ENCODE measurements at regions not wholly inside any gene's neighbourhood (a gene's known extent, or its start where the extent isn't known, plus 50 kb on each side); places are given as distances from the start of the nearest gene placed in this dataset.
"Not testable (repeated sequence)": the region's sequence is repeated elsewhere in the genome, so short reads cannot be mapped to it uniquely, and the experiment has no call there.

DNA sequence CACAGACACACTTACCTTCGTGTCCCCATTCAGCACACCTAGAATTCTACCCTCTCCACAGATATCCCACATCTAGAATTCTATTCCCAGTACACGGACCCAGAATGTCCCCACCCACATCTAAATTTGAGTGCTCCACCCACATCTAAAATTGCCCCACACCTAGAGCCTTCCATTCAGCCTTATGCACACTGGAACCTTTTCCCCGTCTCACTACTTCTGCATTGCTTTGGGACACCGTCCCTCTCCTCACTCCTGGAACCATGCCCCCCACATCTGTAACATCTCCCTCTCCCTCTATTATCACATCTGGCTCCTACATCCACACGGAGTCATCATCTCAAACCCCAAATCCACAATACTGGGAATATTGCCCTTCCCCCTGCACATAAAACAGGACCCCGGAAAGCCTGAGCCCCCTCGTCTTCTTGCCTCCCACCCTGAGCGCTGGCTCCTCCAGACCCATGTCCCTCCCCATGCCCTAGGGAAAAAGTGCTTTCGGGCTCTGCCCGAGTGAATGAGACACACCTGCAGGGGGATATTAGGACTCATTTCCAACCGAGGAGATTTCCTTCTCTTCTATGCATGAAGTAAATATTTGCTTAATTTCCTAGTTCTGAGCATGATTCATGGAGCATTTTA, 125.8 kb upstream of the UNC5B start:
- DNase-seq = peak; percentile 3

DNA sequence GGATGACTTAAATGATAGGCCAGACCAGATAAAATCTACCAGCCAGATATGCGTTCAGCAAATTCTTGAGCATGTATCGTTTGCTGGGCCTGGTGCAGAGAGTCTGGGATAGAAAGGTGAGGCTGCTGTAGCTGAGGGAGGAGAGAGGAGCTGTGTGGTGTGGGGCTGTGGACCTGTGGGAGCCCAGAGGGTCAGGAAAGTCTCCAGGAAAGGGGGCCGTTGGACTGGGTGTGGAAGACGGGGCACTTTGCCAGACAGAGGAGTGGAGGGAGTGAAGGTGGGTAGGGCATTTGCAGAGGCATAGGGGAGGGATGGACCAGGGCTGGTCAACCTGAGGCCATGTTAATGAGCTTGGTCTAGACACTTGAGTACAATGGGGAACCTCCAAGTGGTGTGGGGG, 124.7 kb upstream of the UNC5B start:
- DNase-seq = peak; percentile 13

DNA sequence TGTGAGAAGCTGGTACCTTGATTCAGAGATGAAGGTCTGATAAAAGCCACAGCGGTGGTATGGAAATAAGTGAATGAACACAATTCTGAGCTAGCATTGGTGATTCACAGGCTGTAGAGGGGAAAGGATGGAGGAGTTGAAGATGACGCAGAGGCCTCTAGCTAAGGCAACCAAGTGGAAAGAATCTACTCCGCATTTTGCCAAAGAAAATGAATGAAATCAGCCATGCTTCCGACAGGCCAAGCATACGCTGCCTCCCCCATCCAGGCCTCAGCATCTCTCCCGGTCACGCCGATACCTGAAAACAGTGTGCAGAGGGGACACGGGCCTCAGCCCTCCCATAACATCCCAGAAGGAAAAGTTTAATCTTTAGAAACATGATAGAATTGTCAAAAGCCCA, 124.3 kb upstream of the UNC5B start:
- peak; percentile 23 for DNase-seq

GRCh38 chr10:71088578-71088977, 123.8 kb upstream of the UNC5B start:
- not testable (repeated sequence) for DNase-seq

GRCh38 chr10:71089162-71089561, 123.2 kb upstream of the UNC5B start:
- peak; percentile 5 for DNase-seq

DNA sequence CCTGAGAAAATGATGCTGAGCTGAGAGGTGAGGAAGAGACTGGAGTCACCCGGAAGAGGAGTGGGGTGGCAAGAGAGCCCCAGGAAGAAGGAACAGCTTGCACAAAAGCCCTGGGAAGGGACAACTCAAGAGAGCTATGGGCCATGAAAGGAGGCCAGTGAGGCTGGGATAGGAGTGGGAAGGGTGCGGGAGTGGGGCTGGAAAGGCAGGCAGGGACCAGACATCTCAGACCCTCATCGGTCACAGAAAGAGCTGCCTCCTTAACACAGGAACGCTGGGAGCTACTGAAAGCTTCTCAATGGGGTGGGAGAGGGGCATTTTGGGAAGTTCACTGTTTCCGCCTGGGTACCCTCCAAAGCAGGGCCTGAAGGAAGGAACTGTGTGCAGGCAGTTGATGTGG, 122.0 kb upstream of the UNC5B start:
- DNase-seq = no peak

DNA sequence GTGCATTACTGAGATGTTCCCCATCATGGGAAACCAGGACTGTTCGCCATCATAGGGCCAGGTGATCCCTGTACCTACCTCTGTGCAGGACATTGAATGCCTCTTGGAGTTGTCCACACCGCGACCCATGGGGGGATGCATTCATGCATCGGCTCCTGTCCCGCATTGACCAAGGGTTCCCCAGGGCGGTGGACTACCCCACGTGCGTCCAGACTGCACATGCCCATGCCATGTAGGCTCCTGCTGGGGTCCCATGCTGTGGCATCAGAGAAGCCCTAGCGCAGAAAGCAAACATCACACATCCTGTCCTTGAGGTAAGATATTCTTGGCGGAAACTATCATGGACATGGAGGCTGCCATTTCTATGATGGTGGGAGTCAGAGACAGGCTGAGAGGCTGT, 121.6 kb upstream of the UNC5B start:
- peak; percentile 3 for DNase-seq

- DNase-seq = peak; percentile 4
Measured at GRCh38 chr10:71092812-71093401, 119.5 kb upstream of the UNC5B start.

GRCh38 chr10:71093531-71093930, 118.8 kb upstream of the UNC5B start:
- DNase-seq = no peak

DNA sequence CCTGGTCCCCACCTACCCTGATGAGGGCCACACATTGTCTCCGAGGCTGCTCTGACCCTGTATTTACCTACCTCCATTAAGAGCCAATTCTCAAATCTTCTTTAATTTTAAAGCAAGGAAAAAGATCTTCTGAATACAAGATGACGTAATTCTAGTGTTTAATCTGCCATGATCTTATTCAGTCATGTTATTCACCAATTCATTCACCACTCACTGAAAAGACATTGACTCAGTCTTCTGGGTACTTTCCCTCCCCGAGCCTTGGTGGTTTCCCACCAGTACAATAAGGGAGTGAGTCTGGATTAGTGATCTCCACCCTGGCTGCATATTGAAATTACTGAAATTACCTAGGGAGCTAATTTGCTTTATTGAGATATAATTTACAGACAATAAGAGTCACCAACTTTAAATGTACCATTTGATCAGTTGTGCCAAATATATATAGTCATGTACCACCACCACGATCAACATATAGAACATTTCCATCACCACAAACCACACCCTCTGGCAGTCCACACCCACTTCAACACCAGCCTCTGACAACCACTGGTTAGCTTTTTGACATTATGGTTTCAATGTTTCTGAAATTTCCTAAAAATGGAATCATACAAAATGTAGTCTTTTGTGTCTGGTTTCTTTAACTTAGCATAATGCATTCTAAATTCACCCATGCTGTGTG, 117.5 kb upstream of the UNC5B start:
- no peak for DNase-seq

DNA sequence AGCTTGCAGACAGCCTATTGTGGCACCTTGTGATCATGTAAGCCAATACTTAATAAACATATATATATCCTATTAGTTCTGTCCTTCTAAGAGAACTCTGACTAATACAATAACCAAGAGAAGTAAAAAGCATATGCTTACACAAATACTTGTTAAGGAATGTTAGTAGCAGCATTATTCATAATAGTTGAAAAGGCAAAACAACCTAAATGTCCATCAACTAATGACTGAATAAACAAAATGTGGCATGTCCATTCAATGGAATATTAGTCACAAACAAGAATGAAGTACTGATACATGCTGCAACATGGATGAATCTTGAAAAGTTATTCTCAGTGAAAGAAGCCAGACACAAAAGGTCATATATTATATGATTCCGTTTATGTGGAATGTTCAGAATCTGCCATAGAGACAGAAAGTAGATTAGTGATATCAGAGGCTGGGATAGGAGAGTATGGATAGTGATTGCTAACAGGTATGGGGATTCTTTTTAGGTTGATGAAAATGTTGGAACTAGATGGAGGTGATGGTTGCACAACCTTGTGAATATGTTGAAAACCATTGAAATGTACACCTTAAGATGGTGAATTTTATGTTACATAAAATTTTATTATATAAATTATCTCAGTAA, 112.5 kb upstream of the UNC5B start:
- DNase-seq = no peak

- no peak for DNase-seq
Measured at GRCh38 chr10:71103961-71104360, 108.4 kb upstream of the UNC5B start.

- DNase-seq = not testable (repeated sequence)
Measured at GRCh38 chr10:71106151-71106550, 106.2 kb upstream of the UNC5B start.

DNA sequence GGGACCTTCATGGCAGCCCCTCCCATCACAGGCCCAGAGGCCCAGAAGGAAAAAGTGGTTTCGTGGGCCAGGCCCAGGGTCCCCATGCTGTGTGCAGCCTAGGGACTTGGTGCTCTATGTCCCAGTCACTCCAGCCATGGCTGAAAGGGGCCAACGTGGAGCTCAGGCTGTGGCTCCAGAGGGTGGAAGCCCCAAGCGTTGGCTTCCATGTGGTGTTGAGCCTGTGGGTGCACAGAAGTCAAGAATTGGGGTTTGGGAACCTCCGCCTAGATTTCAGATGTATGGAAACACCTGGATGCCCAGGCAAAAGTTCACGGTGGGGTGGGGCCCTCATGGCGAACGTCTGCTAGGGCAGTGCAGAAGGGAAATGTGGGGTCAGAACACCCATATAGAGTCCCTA, 105.3 kb upstream of the UNC5B start:
- not testable (repeated sequence) for DNase-seq

DNA sequence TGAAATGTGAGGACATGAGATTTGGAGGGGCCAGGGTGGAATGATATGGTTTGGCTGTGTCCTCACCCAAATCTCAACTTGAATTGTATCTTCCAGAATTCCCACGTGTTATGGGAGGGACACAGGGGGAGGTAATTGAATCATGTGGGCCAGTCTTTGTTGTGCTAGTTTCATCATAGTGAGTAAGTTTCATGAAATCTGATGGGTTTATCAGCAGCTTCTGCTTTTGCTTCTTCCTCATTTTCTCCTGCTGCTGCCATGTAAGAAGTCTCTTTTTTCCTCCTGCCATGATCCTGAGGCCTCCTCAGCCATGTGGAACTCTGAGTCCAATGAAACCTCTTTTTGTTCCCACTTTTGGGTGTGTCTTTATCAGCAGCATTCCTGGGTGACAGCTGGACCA, 104.3 kb upstream of the UNC5B start:
- DNase-seq = not testable (repeated sequence)

DNA sequence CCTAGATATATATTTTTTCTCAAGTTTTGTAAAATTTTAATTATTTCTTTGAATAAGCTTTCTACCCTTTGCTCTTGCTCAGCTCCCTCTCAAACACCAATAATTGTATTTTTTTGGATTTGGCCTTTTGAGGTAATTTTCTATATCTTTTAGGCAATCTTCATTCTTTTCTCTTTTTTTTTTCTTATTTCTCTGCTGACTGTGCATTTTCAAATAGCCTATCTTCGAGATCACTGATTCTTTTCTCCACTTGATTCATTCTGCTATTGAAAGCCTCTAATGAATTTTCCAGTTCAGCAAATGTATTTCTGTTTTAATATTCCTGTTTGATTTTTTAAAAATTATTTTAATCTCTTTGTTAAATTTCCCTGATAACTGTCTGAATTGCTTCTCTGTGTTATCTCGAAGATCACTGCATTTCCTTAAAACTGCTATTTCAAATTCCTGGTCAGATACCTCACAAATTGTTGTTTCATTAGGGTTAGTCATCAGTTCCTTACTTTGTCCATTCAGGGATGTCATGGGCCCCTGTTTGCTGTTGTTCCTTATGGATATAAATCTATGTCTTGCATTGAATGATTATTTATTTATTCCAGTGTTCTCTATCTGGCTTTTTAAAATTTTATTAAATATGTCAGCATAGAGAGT, 100.1 kb upstream of the UNC5B start:
- DNase-seq = no peak

DNA sequence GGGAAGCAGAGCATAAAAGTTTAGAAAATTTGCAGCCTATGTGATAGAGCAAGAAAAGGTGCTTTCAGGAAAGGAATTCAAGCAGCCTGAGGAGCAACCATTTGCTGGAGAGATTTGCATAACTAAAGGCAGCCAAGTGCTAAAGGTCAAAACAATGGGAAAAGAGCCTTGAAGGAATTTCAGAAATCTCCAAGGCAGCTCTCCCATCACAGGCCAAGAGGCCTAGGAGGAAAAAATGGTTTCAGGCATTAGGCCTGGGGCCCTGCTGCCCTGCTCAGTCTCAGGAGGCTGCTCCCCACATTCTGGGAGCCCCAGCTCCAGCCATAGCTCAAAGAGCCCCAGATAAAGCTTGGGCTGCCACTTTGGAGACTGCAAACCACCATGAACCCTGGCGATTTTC, 95.9 kb upstream of the UNC5B start:
- DNase-seq = no peak

- not testable (repeated sequence) for DNase-seq
Measured at GRCh38 chr10:71117589-71117988, 94.8 kb upstream of the UNC5B start.

DNA sequence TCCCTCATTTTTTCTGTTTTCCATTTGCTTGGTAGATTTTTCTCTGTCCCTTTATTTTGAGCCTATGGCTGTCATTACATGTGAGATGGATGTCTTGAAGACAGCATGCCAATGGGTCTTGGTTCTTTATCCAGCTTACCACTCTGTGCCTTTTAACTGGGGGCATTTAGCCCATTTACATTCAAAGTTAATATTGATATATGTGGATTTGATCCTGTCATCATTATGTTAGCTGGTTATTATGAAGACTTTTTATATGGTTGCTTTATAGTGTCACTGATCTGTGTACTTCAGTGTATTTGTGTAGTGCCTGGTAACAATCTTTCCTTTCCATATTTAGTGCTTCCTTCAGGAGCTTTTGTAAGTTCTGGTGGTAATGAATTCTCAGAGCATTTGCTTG, 89.3 kb upstream of the UNC5B start:
- DNase-seq = no peak

DNA sequence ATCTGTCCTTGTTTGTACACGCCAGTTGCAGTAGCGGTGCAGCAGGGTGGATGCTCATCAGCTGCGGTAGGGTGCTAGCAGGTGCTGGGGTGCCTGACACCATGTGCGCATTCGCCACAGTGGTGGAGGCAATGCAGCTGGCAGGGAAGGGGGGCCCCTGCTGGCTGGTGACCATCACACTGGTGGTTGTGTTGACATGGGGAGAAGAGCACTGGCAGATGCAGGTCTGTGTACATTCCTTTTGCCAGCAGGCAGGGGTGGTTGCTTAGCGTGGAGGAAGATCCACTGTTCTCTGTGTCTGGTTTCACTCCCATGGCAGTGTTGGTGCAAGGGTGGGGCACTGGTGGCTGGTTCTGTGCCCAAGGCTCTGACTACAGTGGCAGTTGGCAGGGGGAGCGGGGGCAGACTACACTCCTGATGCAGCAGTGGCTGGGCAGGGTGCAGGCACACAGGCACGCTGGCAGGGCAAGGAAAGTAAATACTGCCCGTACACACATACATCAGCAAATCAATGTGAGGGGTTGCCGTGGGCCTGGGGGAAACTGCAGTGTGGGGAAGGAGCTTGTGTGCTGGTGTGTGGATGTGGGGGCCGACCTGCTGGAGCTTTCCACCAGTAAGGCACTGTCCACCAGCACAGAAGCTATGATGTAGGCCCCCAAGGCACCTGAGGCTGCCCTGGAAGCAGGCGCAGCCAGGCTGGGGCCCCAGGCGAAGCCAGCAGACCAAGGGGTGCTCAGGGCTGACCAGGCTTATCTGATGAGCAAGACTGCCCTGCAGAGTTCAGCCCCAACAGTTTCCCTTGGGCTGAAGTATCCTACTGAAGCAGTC, 87.2 kb upstream of the UNC5B start:
- DNase-seq = peak; percentile 68

- no peak for DNase-seq
Measured at GRCh38 chr10:71125749-71126107, 86.6 kb upstream of the UNC5B start.

DNA sequence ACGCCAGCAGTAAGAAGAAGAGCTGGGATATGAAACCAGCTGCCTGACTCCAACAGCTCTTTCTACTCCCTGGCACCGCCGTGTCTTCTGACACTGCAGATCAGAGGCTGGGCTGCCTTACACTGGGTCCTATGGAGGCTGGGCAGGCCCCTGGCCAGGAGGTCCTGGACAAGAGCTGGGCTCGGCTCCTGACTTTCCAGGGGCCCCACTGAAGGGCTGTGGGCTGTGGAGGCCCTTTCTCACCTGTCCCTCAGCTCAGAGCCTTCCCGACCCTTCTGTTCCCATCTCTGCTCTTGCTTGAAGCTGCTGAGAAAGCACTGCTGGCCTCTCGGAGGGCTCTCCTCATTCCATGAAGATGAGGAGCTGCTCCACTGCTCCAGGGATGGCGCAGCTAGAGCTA, 85.9 kb upstream of the UNC5B start:
- DNase-seq = no peak

DNA sequence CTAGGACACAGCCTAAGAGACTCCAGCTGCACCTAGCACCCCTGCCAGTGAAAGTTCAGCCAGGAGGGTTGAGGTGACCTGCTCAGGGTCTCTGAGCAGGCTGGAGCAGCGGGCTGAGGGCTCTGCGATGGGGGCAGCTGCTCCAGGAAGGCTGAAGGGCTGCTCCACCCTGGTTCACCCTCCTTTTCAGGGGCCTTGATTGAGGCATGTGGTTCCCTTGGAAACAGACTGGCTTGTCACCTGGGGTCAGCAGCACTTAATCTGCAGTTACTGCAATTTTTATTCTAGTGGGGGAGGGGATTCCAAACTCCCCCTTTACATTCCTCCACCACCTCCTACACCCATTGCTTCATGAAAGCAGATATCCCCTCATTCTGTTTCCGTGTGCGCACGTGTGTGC, 85.3 kb upstream of the UNC5B start:
- DNase-seq = no peak
